MM.1S (cell line): ENCODE measurements at regions not wholly inside any gene's neighbourhood (a gene's known extent, or its start where the extent isn't known, plus 50 kb on each side); places are given as distances from the start of the nearest gene placed in this dataset.

Source experiments
- DNase-seq: peaks from one replicate; pipeline ENCODE4 v3.0.0-alpha.2; 2015
- H2AFZ ChIP-seq: fragments of 300-600 bp; sonication (generic); 2 replicates; pipeline ENCODE4 v1.6.0; 2016; ENCODE audit warnings: antibody characterized with exemption, low read length
- H3F3A ChIP-seq: fragments of 300-600 bp; sonication (generic); 2 replicates; pipeline ENCODE4 v1.6.1; 2016; ENCODE audit warnings: mild to moderate bottlenecking, antibody characterized with exemption, low read length, moderate library complexity, mixed read lengths; ENCODE audit not compliant: insufficient read depth
- H3K27ac ChIP-seq: fragments of 300-600 bp; sonication (generic); 2 replicates; pipeline ENCODE4 v1.5.1; 2016; ENCODE audit warnings: mild to moderate bottlenecking, low read length
- H3K27me3 ChIP-seq: fragments of 300-600 bp; sonication (generic); replicated peaks from 2 replicates; pipeline ENCODE4 v1.6.0; 2016; ENCODE audit warnings: low read length; ENCODE audit not compliant: insufficient read depth
- H3K36me3 ChIP-seq: fragments of 300-600 bp; sonication (generic); replicated peaks from 2 replicates; pipeline ENCODE4 v1.6.1; 2016; ENCODE audit warnings: mild to moderate bottlenecking, low read length, mixed read lengths; ENCODE audit not compliant: insufficient read depth
- H3K4me1 ChIP-seq: fragments of 300-600 bp; sonication (generic); 2 replicates; pipeline ENCODE4 v1.6.1; 2016; ENCODE audit warnings: low read length, mixed read lengths
- H3K4me2 ChIP-seq: fragments of 300-600 bp; sonication (generic); 2 replicates; pipeline ENCODE4 v1.6.0; 2016; ENCODE audit warnings: low read depth, low read length
- H3K4me3 ChIP-seq: fragments of 300-600 bp; sonication (generic); 2 replicates; pipeline ENCODE4 v1.5.1; 2016; ENCODE audit warnings: low read length, mixed read lengths
- H3K79me2 ChIP-seq: fragments of 300-600 bp; sonication (generic); 2 replicates; pipeline ENCODE4 v1.6.1; 2016; ENCODE audit warnings: mixed run types, low read length, mixed read lengths
- H3K9ac ChIP-seq: fragments of 300-600 bp; sonication (generic); 2 replicates; pipeline ENCODE4 v1.6.1; 2016; ENCODE audit warnings: low read length, mixed read lengths
- H3K9me2 ChIP-seq: fragments of 300-600 bp; sonication (generic); replicated peaks from 2 replicates; pipeline ENCODE4 v1.6.1; 2016; ENCODE audit warnings: mild to moderate bottlenecking, low read length, mixed read lengths; ENCODE audit not compliant: insufficient read depth
- H3K9me3 ChIP-seq: fragments of 300-600 bp; sonication (generic); replicated peaks from 2 replicates; pipeline ENCODE4 v1.6.1; 2016; ENCODE audit warnings: mild to moderate bottlenecking, low read length, mixed read lengths; ENCODE audit not compliant: insufficient read depth
- H4K20me1 ChIP-seq: fragments of 300-600 bp; sonication (generic); 2 replicates; pipeline ENCODE4 v1.6.1; 2016; ENCODE audit warnings: mild to moderate bottlenecking, low read length, moderate library complexity, mixed read lengths; ENCODE audit not compliant: insufficient read depth
- EZH2 ChIP-seq: fragments of 300-600 bp; sonication (generic); optimal IDR thresholded peaks from 2 replicates; pipeline ENCODE3; 2017; ENCODE audit warnings: low read depth, mild to moderate bottlenecking, antibody characterized with exemption, low read length, mixed read lengths
- EZH2phosphoT487 ChIP-seq: fragments of 300-600 bp; sonication (generic); IDR thresholded peaks from 2 replicates; pipeline ENCODE4 v1.6.1; 2018; ENCODE audit warnings: antibody characterized with exemption, low read length
- TF ChIP-seq, protein P1 (sequence below): fragments of 300-600 bp; sonication (generic); IDR thresholded peaks from 2 replicates; pipeline ENCODE4 v1.5.1; 2016; ENCODE audit warnings: antibody characterized with exemption, low read length, mixed read lengths

- Histone ChIP-seq H3K4me3 (no peak overlapping the region), H3K27ac (no peak overlapping the region), H2AFZ (no peak overlapping the region), H3K79me2 (no peaks in the 10 kb centered on the region), H3K9ac (no peak overlapping the region), H3K9me3 (no peaks in the 10 kb centered on the region), H3K9me2 (no peaks in the 10 kb centered on the region), H3K36me3 (no peaks in the 10 kb centered on the region), H3K4me2 (no peak overlapping the region), H4K20me1 (no peaks in the 10 kb centered on the region), H3F3A (no peaks in the 10 kb centered on the region), H3K4me1 (no peaks in the 10 kb centered on the region), H3K27me3 (no peaks in the 10 kb centered on the region)
- TF ChIP-seq, protein P1, sequence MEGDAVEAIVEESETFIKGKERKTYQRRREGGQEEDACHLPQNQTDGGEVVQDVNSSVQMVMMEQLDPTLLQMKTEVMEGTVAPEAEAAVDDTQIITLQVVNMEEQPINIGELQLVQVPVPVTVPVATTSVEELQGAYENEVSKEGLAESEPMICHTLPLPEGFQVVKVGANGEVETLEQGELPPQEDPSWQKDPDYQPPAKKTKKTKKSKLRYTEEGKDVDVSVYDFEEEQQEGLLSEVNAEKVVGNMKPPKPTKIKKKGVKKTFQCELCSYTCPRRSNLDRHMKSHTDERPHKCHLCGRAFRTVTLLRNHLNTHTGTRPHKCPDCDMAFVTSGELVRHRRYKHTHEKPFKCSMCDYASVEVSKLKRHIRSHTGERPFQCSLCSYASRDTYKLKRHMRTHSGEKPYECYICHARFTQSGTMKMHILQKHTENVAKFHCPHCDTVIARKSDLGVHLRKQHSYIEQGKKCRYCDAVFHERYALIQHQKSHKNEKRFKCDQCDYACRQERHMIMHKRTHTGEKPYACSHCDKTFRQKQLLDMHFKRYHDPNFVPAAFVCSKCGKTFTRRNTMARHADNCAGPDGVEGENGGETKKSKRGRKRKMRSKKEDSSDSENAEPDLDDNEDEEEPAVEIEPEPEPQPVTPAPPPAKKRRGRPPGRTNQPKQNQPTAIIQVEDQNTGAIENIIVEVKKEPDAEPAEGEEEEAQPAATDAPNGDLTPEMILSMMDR, result peak; percentile 39
- TF ChIP-seq EZH2, result no peak
- DNase-seq, result peak; percentile 16
These were observed 630.5 kb downstream of the TDRD15 start for GRCh38 chr2:21754164-21754788.

DNA sequence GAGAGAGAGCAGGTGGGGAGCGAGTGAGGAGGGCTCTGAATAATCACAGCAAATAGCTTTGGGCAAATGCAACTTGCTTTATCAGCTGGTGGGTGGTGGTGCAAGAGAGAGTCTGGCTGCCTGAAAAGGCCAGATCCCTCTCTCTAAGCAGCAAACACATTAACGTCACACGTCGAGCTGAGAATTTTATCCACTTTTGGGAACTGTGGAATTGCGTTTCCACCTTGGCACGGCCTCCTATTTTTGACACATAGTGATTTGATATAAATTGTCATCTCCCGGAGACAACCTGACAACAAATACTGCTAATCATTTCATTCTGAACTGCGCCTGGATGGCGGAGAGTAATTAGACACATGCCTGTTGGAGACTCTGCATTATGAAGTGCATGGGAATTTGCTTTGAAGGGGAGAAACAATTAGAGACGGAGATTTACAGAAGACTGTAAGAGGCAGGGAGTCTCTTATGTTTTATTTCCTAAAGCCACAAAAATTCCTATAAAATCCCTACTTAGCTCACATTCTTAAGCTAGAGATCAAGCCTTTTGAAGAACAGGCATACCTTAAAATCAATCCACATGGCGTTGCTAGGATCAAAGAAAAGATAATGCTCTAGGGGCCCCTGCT, 634.1 kb downstream of the TDRD15 start:
- TF ChIP-seq, protein P1, result no peak
- TF ChIP-seq EZH2phosphoT487 (no peak), EZH2 (no peak)
- H3K9ac ChIP-seq, result no peak overlapping the region
- no peaks in the 10 kb centered on the region for H3F3A ChIP-seq
- H3K27me3 ChIP-seq, result no peaks in the 10 kb centered on the region
- no peak overlapping the region for H3K4me2 ChIP-seq
- DNase-seq, result no peak
- H4K20me1 ChIP-seq, result no peaks in the 10 kb centered on the region
- H3K36me3 ChIP-seq, result no peaks in the 10 kb centered on the region
- H3K4me3 ChIP-seq, result no peak overlapping the region
- no peaks in the 10 kb centered on the region for H3K9me3 ChIP-seq
- no peaks in the 10 kb centered on the region for H3K79me2 ChIP-seq
- no peak overlapping the region for H2AFZ ChIP-seq
- no peak overlapping the region for H3K27ac ChIP-seq
- H3K9me2 ChIP-seq, result no peaks in the 10 kb centered on the region
- no peaks in the 10 kb centered on the region for H3K4me1 ChIP-seq

DNA sequence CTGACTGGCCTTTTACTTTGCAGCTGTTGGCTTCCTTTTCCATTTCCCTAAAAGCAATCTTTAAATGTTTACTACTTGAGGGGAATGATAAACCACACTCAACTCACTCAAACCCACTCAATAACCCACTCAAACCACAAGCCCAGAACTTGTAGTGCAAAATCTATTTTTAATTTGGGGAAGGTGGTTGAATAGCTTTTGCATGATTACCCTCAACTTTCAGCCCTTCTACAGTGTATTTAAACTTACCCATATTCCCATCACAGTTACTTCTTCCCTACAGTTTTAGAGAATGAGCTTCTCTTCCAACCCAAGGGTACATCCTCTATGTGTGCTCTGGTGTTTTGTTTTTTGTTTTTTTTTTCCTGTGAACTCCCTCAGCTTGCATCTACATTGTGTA, 636.1 kb downstream of the TDRD15 start:
- H3K4me3 ChIP-seq, result no peak overlapping the region
- DNase-seq, result no peak
- H3K4me1 ChIP-seq, result no peaks in the 10 kb centered on the region
- no peaks in the 10 kb centered on the region for H3K9me2 ChIP-seq
- no peaks in the 10 kb centered on the region for H4K20me1 ChIP-seq
- no peaks in the 10 kb centered on the region for H3K9me3 ChIP-seq
- H3F3A ChIP-seq, result no peaks in the 10 kb centered on the region
- TF ChIP-seq EZH2phosphoT487, result no peak
- TF ChIP-seq, protein P1, result no peak
- TF ChIP-seq EZH2, result no peak
- H2AFZ ChIP-seq, result no peak overlapping the region
- no peaks in the 10 kb centered on the region for H3K27me3 ChIP-seq
- H3K4me2 ChIP-seq, result no peak overlapping the region
- no peaks in the 10 kb centered on the region for H3K79me2 ChIP-seq
- no peak overlapping the region for H3K9ac ChIP-seq
- no peaks in the 10 kb centered on the region for H3K36me3 ChIP-seq
- H3K27ac ChIP-seq, result no peak overlapping the region
